Neural progenitor cell (in vitro differentiated cells): ENCODE measurements at regions not wholly inside any gene's neighbourhood (a gene's known extent, or its start where the extent isn't known, plus 50 kb on each side); places are given as distances from the start of the nearest gene placed in this dataset.
"Not testable (repeated sequence)": the region's sequence is repeated elsewhere in the genome, so short reads cannot be mapped to it uniquely, and the experiment has no call there.

ENCODE experiments used
- CTCF ChIP-seq: fragments of 200-600 bp; sonication (generic); IDR thresholded peaks from 2 replicates; pipeline ENCODE4 v1.5.1; 2017; ENCODE audit warnings: antibody characterized with exemption, mild to moderate bottlenecking
- EZH2 ChIP-seq: fragments of 200-600 bp; sonication (generic); IDR thresholded peaks from 2 replicates; pipeline ENCODE4 v1.6.1; 2017; ENCODE audit warnings: antibody characterized with exemption, mild to moderate bottlenecking, moderate library complexity

- TF ChIP-seq CTCF, EZH2: not testable (repeated sequence)
Observed at GRCh38 chr4:129292194-129292593, 196.2 kb downstream of the C4orf33 start.
